ENCODE measurements at regions not wholly inside any gene's neighbourhood (a gene's known extent, or its start where the extent isn't known, plus 50 kb on each side); places are given as distances from the start of the nearest gene placed in this dataset.

DNA sequence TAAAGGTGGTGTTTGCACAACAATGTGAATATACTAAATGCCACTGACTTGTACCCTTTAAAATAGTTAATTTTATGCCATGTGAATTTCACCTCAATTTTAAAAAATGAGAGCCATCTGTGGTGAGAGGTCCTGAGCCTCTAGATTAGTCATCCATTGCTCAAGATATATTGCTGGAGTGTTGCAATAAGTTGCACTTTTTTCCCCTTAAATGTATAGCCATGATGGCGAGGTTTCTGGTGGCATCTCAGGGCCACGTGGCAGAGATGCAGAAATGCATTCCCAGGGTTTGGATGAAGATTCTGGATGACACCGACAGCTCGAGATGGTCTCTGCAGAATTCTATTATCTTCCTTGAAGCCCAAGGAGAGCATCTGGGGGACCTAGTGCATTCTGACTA, 153.7 kb downstream of the AACS start:
- TF ChIP-seq, protein P1, sequence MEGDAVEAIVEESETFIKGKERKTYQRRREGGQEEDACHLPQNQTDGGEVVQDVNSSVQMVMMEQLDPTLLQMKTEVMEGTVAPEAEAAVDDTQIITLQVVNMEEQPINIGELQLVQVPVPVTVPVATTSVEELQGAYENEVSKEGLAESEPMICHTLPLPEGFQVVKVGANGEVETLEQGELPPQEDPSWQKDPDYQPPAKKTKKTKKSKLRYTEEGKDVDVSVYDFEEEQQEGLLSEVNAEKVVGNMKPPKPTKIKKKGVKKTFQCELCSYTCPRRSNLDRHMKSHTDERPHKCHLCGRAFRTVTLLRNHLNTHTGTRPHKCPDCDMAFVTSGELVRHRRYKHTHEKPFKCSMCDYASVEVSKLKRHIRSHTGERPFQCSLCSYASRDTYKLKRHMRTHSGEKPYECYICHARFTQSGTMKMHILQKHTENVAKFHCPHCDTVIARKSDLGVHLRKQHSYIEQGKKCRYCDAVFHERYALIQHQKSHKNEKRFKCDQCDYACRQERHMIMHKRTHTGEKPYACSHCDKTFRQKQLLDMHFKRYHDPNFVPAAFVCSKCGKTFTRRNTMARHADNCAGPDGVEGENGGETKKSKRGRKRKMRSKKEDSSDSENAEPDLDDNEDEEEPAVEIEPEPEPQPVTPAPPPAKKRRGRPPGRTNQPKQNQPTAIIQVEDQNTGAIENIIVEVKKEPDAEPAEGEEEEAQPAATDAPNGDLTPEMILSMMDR (conservative IDR thresholded peaks at IDR 0.05; ENCODE audit: low read depth in 2 of 2): no peak
- TF ChIP-seq, protein P2, sequence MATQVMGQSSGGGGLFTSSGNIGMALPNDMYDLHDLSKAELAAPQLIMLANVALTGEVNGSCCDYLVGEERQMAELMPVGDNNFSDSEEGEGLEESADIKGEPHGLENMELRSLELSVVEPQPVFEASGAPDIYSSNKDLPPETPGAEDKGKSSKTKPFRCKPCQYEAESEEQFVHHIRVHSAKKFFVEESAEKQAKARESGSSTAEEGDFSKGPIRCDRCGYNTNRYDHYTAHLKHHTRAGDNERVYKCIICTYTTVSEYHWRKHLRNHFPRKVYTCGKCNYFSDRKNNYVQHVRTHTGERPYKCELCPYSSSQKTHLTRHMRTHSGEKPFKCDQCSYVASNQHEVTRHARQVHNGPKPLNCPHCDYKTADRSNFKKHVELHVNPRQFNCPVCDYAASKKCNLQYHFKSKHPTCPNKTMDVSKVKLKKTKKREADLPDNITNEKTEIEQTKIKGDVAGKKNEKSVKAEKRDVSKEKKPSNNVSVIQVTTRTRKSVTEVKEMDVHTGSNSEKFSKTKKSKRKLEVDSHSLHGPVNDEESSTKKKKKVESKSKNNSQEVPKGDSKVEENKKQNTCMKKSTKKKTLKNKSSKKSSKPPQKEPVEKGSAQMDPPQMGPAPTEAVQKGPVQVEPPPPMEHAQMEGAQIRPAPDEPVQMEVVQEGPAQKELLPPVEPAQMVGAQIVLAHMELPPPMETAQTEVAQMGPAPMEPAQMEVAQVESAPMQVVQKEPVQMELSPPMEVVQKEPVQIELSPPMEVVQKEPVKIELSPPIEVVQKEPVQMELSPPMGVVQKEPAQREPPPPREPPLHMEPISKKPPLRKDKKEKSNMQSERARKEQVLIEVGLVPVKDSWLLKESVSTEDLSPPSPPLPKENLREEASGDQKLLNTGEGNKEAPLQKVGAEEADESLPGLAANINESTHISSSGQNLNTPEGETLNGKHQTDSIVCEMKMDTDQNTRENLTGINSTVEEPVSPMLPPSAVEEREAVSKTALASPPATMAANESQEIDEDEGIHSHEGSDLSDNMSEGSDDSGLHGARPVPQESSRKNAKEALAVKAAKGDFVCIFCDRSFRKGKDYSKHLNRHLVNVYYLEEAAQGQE (IDR thresholded peaks at IDR 0.05; ENCODE audit: unreplicated experiment): no peak
- TF ChIP-seq JUNB (IDR thresholded peaks at IDR 0.05; ENCODE audit: unreplicated experiment) (no peak), EZH2 (IDR thresholded peaks at IDR 0.05; ENCODE audit: low read depth, unreplicated experiment) (no peak)
